ENCODE measurements at regions not wholly inside any gene's neighbourhood (a gene's known extent, or its start where the extent isn't known, plus 50 kb on each side); places are given as distances from the start of the nearest gene placed in this dataset.

- Histone ChIP-seq H3K27ac (ENCODE audit: low read depth, low read length, poor library complexity, severe bottlenecking) (no peak overlapping the region), H3K36me3 (ENCODE audit: insufficient read depth, low read length, poor library complexity, severe bottlenecking) (no peaks in the 10 kb centered on the region), H3K4me1 (ENCODE audit: insufficient read depth, low read length, poor library complexity, severe bottlenecking) (no peaks in the 10 kb centered on the region), H3K4me3 (ENCODE audit: low read depth, low read length, poor library complexity, severe bottlenecking) (no peak overlapping the region), H3K27me3 (replicated peaks; ENCODE audit: insufficient read depth, low read depth, low read length, poor library complexity) (no peaks in the 10 kb centered on the region), H3K9me3 (ENCODE audit: low read depth, low read length, poor library complexity, severe bottlenecking) (no peaks in the 10 kb centered on the region)
- CTCF ChIA-PET = no interaction called here
- POLR2A ChIA-PET (ENCODE audit: low non-redundant PET) = no interaction called here
- intact Hi-C loops (cut with micrococcal nuclease; ENCODE audit: unreplicated experiment) = no loop called here
- BruUV-seq (replicated peaks) = no TSS peak
- no peak for TF ChIP-seq EZH2 (IDR thresholded peaks at IDR 0.05; ENCODE audit: borderline replicate concordance, low read depth, low read length, poor library complexity, severe bottlenecking)
- TF ChIP-seq CTCF (conservative IDR thresholded peaks at IDR 0.05; ENCODE audit: low read depth, low read length) = no peak
- no peak for DNase-seq (ENCODE audit: low spot score)
Observed at GRCh38 chr13:50589139-50589538, 254.4 kb downstream of the DLEU7 start.

GRCh38 chr13:50589651-50590054 lies 253.8 kb downstream of the DLEU7 start:
- no peaks in the 10 kb centered on the region for H3K4me1 ChIP-seq (ENCODE audit: insufficient read depth, low read length, poor library complexity, severe bottlenecking)
- DNase-seq (ENCODE audit: low spot score) = no peak
- no peaks in the 10 kb centered on the region for H3K9me3 ChIP-seq (ENCODE audit: low read depth, low read length, poor library complexity, severe bottlenecking)
- H3K4me3 ChIP-seq (ENCODE audit: low read depth, low read length, poor library complexity, severe bottlenecking) = no peak overlapping the region
- BruUV-seq (replicated peaks) = no TSS peak
- no peaks in the 10 kb centered on the region for H3K27me3 ChIP-seq (replicated peaks; ENCODE audit: insufficient read depth, low read depth, low read length, poor library complexity)
- no peak overlapping the region for H3K27ac ChIP-seq (ENCODE audit: low read depth, low read length, poor library complexity, severe bottlenecking)
- no peaks in the 10 kb centered on the region for H3K36me3 ChIP-seq (ENCODE audit: insufficient read depth, low read length, poor library complexity, severe bottlenecking)
- no peak for TF ChIP-seq CTCF (conservative IDR thresholded peaks at IDR 0.05; ENCODE audit: low read depth, low read length)
- TF ChIP-seq EZH2 (IDR thresholded peaks at IDR 0.05; ENCODE audit: borderline replicate concordance, low read depth, low read length, poor library complexity, severe bottlenecking) = no peak
- intact Hi-C loops (cut with micrococcal nuclease; ENCODE audit: unreplicated experiment) = no loop called here
- POLR2A ChIA-PET (ENCODE audit: low non-redundant PET) = no interaction called here
- CTCF ChIA-PET = no interaction called here

GRCh38 chr13:50592412-50593155 lies 250.9 kb downstream of the DLEU7 start:
- ChIA-PET POLR2A (ENCODE audit: low non-redundant PET) (no interaction called here), CTCF (no interaction called here)
- no peaks in the 10 kb centered on the region for H3K36me3 ChIP-seq (ENCODE audit: insufficient read depth, low read length, poor library complexity, severe bottlenecking)
- intact Hi-C loops (cut with micrococcal nuclease; ENCODE audit: unreplicated experiment) = no loop called here
- no peak for TF ChIP-seq CTCF (conservative IDR thresholded peaks at IDR 0.05; ENCODE audit: low read depth, low read length)
- no peak for TF ChIP-seq EZH2 (IDR thresholded peaks at IDR 0.05; ENCODE audit: borderline replicate concordance, low read depth, low read length, poor library complexity, severe bottlenecking)
- no peak overlapping the region for H3K27ac ChIP-seq (ENCODE audit: low read depth, low read length, poor library complexity, severe bottlenecking)
- H3K27me3 ChIP-seq (replicated peaks; ENCODE audit: insufficient read depth, low read depth, low read length, poor library complexity) = no peaks in the 10 kb centered on the region
- H3K4me1 ChIP-seq (ENCODE audit: insufficient read depth, low read length, poor library complexity, severe bottlenecking) = no peaks in the 10 kb centered on the region
- H3K4me3 ChIP-seq (ENCODE audit: low read depth, low read length, poor library complexity, severe bottlenecking) = no peak overlapping the region
- DNase-seq (ENCODE audit: low spot score) = peak; percentile 9
- no TSS peak for BruUV-seq (replicated peaks)
- H3K9me3 ChIP-seq (ENCODE audit: low read depth, low read length, poor library complexity, severe bottlenecking) = no peaks in the 10 kb centered on the region
